GM12865 (cell line): ENCODE measurements at regions not wholly inside any gene's neighbourhood (a gene's known extent, or its start where the extent isn't known, plus 50 kb on each side); places are given as distances from the start of the nearest gene placed in this dataset.

Experiments used
- DNase-seq: peaks from one replicate; pipeline ENCODE4 v3.0.0; 2010; ENCODE audit warnings: low read depth
- H3K4me3 ChIP-seq: 2 replicates; pipeline ENCODE4 v1.5.1; 2011; ENCODE audit warnings: mild to moderate bottlenecking, low read depth, low read length, control low read depth
- TF ChIP-seq, protein P1 (sequence below): IDR thresholded peaks from 2 replicates; pipeline ENCODE4 v1.5.1; 2011; ENCODE audit warnings: low read length, control low read depth, low read depth, inconsistent platforms; ENCODE audit not compliant: insufficient read depth; ENCODE audit errors: missing control alignments

DNA sequence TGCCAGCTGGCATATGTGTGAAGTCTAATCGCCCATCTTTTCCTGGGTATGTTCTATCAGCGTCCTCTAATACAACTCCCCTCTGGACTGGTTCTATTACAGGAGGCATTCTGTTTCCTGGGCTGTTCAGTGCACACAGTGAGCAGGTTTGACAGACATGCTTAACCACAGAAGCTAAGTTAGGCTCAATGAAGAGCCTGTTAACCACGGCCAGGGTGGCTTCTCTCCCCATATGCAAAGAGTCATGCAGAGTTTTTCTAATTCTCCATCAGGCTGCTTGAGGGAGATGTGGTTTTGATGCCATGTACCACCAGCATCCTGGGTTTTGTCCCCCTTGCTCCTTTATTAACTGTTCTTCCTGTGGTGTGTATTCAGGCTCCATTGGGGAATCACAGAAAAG lies 57.2 kb upstream of the ALOX12 start:
- no peak overlapping the region for H3K4me3 ChIP-seq
- peak; percentile 54 for DNase-seq

DNA sequence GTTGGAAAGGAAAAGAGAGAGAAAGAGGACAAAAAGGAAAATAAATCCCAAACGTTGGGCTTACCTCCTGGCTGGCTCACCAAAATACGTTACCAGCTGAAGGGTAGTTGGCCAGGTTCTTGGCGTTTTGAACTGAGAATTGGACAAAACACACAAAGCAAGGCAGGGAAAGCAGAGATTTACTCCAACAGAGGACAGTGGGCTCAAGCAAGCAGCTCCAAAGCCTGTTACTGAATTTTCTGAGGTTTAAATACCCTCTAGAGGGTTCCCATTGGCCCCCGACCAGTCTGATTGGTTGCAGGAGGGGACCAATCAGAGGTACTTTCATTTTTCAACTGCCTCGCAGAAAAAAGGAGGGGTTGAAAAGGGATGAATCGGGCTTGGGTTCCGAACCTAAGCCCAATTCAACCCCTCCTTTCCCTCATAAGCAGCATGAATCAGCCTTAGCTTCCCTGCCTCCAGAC lies 55.6 kb upstream of the ALOX12 start:
- no peak overlapping the region for H3K4me3 ChIP-seq
- TF ChIP-seq, protein P1, sequence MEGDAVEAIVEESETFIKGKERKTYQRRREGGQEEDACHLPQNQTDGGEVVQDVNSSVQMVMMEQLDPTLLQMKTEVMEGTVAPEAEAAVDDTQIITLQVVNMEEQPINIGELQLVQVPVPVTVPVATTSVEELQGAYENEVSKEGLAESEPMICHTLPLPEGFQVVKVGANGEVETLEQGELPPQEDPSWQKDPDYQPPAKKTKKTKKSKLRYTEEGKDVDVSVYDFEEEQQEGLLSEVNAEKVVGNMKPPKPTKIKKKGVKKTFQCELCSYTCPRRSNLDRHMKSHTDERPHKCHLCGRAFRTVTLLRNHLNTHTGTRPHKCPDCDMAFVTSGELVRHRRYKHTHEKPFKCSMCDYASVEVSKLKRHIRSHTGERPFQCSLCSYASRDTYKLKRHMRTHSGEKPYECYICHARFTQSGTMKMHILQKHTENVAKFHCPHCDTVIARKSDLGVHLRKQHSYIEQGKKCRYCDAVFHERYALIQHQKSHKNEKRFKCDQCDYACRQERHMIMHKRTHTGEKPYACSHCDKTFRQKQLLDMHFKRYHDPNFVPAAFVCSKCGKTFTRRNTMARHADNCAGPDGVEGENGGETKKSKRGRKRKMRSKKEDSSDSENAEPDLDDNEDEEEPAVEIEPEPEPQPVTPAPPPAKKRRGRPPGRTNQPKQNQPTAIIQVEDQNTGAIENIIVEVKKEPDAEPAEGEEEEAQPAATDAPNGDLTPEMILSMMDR, result no peak

More for the DNA sequence above, 57.2 kb upstream of the ALOX12 start:
- TF ChIP-seq, protein P1, result no peak

DNA sequence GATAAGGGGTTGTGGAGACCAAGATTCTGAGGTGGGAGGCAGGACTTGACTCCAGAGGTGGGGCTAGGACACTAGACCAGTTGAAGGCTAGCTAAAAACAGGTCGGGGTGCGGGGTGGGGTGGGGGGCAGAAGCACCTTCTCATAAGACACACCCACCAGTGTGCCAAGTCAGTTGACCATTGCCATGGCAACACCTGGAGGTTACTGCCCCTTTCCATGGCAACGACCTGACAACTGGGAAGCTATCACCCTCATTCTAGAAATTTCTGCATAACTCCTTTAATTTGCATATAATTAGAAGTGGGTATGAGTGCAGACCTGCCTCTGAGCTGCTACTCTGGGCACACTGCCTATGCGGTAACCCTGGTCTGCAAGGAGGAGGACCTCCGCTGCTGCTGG lies 53.9 kb upstream of the ALOX12 start:
- TF ChIP-seq, protein P1, result no peak
- no peak overlapping the region for H3K4me3 ChIP-seq
- no peak for DNase-seq

More for the DNA sequence above, 55.6 kb upstream of the ALOX12 start:
- DNase-seq, result no peak

DNA sequence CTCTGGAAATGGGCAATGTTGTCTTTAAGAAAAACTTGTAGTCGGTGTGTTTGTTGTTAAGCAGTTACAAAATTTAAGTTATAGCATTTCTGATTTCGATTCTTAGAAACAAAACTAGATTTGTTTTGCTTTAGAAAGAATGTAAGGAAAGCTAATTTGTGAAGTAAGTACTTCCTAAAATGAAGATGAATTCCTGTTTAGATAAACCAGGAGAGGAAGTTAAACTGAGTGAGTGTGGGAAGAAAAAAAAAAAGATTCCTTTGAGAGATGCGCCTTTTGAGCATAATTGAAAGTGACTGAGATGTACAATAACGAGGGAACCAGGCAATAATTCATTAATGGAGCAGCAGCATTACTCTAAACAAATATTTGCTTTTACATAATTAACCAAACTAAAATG lies 52.4 kb upstream of the ALOX12 start:
- TF ChIP-seq, protein P1, result no peak
- DNase-seq, result no peak
- no peak overlapping the region for H3K4me3 ChIP-seq
